ENCODE measurements at regions not wholly inside any gene's neighbourhood (a gene's known extent, or its start where the extent isn't known, plus 50 kb on each side); places are given as distances from the start of the nearest gene placed in this dataset.
"Not testable (repeated sequence)": the region's sequence is repeated elsewhere in the genome, so short reads cannot be mapped to it uniquely, and the experiment has no call there.

DNA sequence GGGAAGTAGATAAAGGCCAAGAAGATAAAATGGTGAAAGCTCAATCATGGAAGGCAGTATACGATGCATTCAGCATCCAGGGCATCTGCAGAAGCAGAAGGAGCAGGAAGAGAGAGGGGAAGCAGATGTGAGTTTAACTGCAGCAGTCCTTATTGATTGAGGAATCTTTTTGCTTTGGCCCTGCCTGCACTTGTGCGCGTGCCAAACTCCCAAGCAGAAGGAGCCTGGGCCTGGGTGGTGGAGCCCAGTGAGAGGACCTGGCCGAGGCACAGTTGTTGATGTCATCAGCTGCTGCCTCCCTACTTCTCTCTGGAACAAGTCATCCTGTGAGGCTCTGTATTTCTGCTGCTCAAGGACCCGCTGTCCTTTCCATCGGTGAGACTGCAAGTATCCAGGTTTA, 65.5 kb upstream of the ROPN1 start:
- H3K4me3 ChIP-seq (ENCODE audit: control insufficient read depth, low read depth, low read length): no peak overlapping the region
- TF ChIP-seq, protein P1, sequence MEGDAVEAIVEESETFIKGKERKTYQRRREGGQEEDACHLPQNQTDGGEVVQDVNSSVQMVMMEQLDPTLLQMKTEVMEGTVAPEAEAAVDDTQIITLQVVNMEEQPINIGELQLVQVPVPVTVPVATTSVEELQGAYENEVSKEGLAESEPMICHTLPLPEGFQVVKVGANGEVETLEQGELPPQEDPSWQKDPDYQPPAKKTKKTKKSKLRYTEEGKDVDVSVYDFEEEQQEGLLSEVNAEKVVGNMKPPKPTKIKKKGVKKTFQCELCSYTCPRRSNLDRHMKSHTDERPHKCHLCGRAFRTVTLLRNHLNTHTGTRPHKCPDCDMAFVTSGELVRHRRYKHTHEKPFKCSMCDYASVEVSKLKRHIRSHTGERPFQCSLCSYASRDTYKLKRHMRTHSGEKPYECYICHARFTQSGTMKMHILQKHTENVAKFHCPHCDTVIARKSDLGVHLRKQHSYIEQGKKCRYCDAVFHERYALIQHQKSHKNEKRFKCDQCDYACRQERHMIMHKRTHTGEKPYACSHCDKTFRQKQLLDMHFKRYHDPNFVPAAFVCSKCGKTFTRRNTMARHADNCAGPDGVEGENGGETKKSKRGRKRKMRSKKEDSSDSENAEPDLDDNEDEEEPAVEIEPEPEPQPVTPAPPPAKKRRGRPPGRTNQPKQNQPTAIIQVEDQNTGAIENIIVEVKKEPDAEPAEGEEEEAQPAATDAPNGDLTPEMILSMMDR (IDR thresholded peaks at IDR 0.05; ENCODE audit: control insufficient read depth, insufficient read depth, low read depth, low read length, missing control alignments): no peak
- no peak for DNase-seq (ENCODE audit: low read depth)

DNA sequence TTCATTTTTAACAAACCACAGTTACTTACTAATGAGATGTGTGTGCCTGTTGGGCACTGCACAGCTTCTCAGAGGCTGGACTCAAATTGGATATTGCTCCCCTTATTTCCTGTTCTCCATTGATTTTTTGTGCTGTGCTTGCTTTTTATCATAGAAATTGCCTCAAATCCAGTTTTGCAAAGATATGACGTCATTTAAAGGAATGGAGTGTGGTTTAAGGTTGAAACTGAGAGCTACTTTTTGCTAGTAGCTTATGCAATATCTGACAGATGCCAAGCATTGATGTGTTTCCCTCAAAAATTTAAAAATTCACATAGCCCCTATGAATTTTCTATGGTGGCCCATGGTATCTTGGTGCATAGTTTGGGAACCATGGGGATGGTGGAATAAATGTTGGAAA, 67.7 kb upstream of the ROPN1 start:
- DNase-seq (ENCODE audit: low read depth): peak; percentile 23
- TF ChIP-seq, protein P1 (IDR thresholded peaks at IDR 0.05; ENCODE audit: control insufficient read depth, insufficient read depth, low read depth, low read length, missing control alignments): no peak
- no peak overlapping the region for H3K4me3 ChIP-seq (ENCODE audit: control insufficient read depth, low read depth, low read length)

- no peak for DNase-seq (ENCODE audit: low read depth)
- no peak overlapping the region for H3K4me3 ChIP-seq (ENCODE audit: control insufficient read depth, low read depth, low read length)
- TF ChIP-seq, protein P1 (IDR thresholded peaks at IDR 0.05; ENCODE audit: control insufficient read depth, insufficient read depth, low read depth, low read length, missing control alignments): no peak
These were observed 71.4 kb upstream of the ROPN1 start for GRCh38 chr3:124063197-124063909.

GRCh38 chr3:124064050-124064449, 72.1 kb upstream of the ROPN1 start:
- H3K4me3 ChIP-seq (ENCODE audit: control insufficient read depth, low read depth, low read length): no peak overlapping the region
- TF ChIP-seq, protein P1 (IDR thresholded peaks at IDR 0.05; ENCODE audit: control insufficient read depth, insufficient read depth, low read depth, low read length, missing control alignments): no peak
- DNase-seq (ENCODE audit: low read depth): no peak

DNA sequence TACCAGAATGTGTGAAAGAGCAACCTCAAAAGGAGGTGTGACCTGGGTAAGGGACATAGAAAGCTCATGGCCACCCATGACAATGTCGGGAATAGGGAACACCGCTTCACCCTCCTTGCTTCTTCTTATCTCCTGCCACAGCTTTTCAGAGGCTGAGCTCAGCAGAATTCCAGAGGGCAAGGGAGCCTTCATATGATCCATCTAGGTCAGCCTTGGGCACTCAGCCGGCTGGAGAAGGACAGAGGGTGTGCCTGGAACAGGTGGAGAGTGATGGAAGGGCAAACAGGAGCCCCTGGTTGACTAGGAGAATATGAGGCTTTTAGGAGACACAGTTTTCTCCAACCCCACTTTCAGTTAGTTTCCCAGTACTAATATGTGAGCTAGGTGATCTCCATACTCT, 74.6 kb upstream of the ROPN1 start:
- not testable (repeated sequence) for DNase-seq (ENCODE audit: low read depth); H3K4me3 ChIP-seq (ENCODE audit: control insufficient read depth, low read depth, low read length)

GRCh38 chr3:124069706-124070105, 77.8 kb upstream of the ROPN1 start:
- H3K4me3 ChIP-seq (ENCODE audit: control insufficient read depth, low read depth, low read length); DNase-seq (ENCODE audit: low read depth): not testable (repeated sequence)

DNA sequence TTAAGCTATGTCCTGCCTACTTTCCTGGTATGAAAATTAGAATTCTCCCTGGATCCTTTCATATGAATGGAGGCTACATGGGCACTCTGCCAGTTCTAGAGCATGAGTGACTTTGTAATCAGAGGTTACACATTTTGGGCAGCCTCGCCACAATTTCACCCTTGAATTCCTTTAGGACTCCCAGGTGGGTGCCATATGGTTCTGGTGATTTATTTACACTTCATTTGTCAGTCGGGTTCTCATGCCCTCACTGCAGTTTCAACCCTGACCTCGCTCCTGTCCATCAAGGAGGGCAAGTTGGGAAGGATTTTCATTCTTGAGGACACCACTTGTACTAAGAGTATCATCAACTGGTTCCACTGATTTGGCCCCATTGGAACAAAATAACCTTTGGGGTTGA, 83.2 kb upstream of the ROPN1 start:
- H3K4me3 ChIP-seq (ENCODE audit: control insufficient read depth, low read depth, low read length); DNase-seq (ENCODE audit: low read depth): not testable (repeated sequence)

- TF ChIP-seq, protein P1 (IDR thresholded peaks at IDR 0.05; ENCODE audit: control insufficient read depth, insufficient read depth, low read depth, low read length, missing control alignments): no peak
- DNase-seq (ENCODE audit: low read depth): no peak
- no peak overlapping the region for H3K4me3 ChIP-seq (ENCODE audit: control insufficient read depth, low read depth, low read length)
These were observed 83.8 kb upstream of the ROPN1 start for GRCh38 chr3:124075753-124076152.
